ENCODE measurements at regions not wholly inside any gene's neighbourhood (a gene's known extent, or its start where the extent isn't known, plus 50 kb on each side); places are given as distances from the start of the nearest gene placed in this dataset.

GRCh38 chr22:47236161-47236560 lies 473.7 kb downstream of the TBC1D22A start:
- no peak for TF ChIP-seq EZH2 (IDR thresholded peaks at IDR 0.05)
- TF ChIP-seq POLR2AphosphoS5 (IDR thresholded peaks at IDR 0.05; ENCODE audit: borderline replicate concordance, low read depth, low read length), result no peak
- no peak for TF ChIP-seq FOXP2 (optimal IDR thresholded peaks at IDR 0.05; ENCODE audit: control extremely low read depth, extremely low read length, insufficient read depth)
